Thyroid gland (tissue), 4 donors: ENCODE measurements at regions not wholly inside any gene's neighbourhood (a gene's known extent, or its start where the extent isn't known, plus 50 kb on each side); places are given as distances from the start of the nearest gene placed in this dataset.
"Not testable (repeated sequence)": the region's sequence is repeated elsewhere in the genome, so short reads cannot be mapped to it uniquely, and the experiment has no call there.

Experiments
- DNase-seq, 2 donors: peaks; one replicate each; pipeline ENCODE4 v3.0.0-alpha.2; 2019
- H3K27ac ChIP-seq, 3 donors: fragments of 200-600 bp; sonication (generic); 1 replicate in 2 of 3; 2 replicates in 1 of 3; pipeline ENCODE4 v1.5.1; 2016 to 2019; ENCODE audit warnings: mild to moderate bottlenecking in 1 of 3, moderate library complexity in 1 of 3
- H3K27me3 ChIP-seq: fragments of 200-600 bp; sonication (generic); one replicate; pipeline ENCODE4 v1.5.1; 2019
- H3K36me3 ChIP-seq, 2 donors: fragments of 200-600 bp; sonication (generic); one replicate each; pipeline ENCODE4 v1.5.1; 2016 to 2019
- H3K4me1 ChIP-seq, 2 donors: fragments of 200-600 bp; sonication (generic); one replicate each; pipeline ENCODE4 v1.5.1; 2017 to 2019
- H3K4me3 ChIP-seq, 3 donors: fragments of 200-600 bp; sonication (generic); replicated peaks in 1 of 3; 1 replicate in 2 of 3; 2 replicates in 1 of 3; pipeline ENCODE4 v1.5.1; 2016; ENCODE audit warnings: mild to moderate bottlenecking in 1 of 3
- H3K9me3 ChIP-seq: fragments of 200-600 bp; sonication (generic); one replicate; pipeline ENCODE4 v1.5.1; 2017
- CTCF ChIP-seq, 6 experiments: fragments of 200-600 bp in 3 of 6; fragments of 450-650 bp in 3 of 6; sonication (generic) in 3 of 6; IDR thresholded peaks; one replicate each; pipeline ENCODE4 v1.5.1; 2016 to 2019; ENCODE audit warnings: antibody characterized with exemption in 6 of 6, mild to moderate bottlenecking in 2 of 6, inconsistent platforms in 1 of 6, moderate library complexity in 1 of 6
- POLR2A ChIP-seq, 2 donors: fragments of 450-650 bp; IDR thresholded peaks; one replicate each; pipeline ENCODE4 v1.6.1; 2017; ENCODE audit warnings: antibody characterized with exemption in 2 of 2, mild to moderate bottlenecking in 2 of 2, moderate library complexity in 1 of 2
- WGBS, 2 donors: methylation state at CpG; one replicate each; pipeline ENCODE4 v1.1.5; 2017; 5-methylcytosine and 5-hydroxymethylcytosine counted together
- intact Hi-C: fragments of 100-400 bp; cut with DNase I; formaldehyde crosslinking; loops from one replicate; pipeline ENCODE4 v1.15.1; 2023

GRCh38 chr9:109993250-109993978, 213.4 kb downstream of the PALM2AKAP2 start:
- TF ChIP-seq CTCF (IDR thresholded peaks at IDR 0.05) (no peak), POLR2A (IDR thresholded peaks at IDR 0.05) (no peak)
- H3K4me1 ChIP-seq = no peaks in the 10 kb centered on the region
- H3K27me3 ChIP-seq = no peaks in the 10 kb centered on the region
- intact Hi-C loops = no loop called here
- WGBS, 2 donors = 81 to 91% methylated on average over 2 of the region's 2 CpGs
- DNase-seq = no peak
- no peaks in the 10 kb centered on the region for H3K9me3 ChIP-seq
- H3K4me3 ChIP-seq = no peak overlapping the region
- no peaks in the 10 kb centered on the region for H3K36me3 ChIP-seq
- H3K27ac ChIP-seq = no peak overlapping the region

GRCh38 chr9:109994141-109994540, 213.8 kb downstream of the C9orf152 start:
- 83 to 89% methylated on average over 3 of the region's 3 CpGs for WGBS, 2 donors

GRCh38 chr9:109996936-109997580, 210.9 kb downstream of the C9orf152 start:
- Histone ChIP-seq H3K36me3 (no peaks in the 10 kb centered on the region), H3K4me3 (no peak overlapping the region), H3K9me3 (no peaks in the 10 kb centered on the region), H3K27ac (no peak overlapping the region), H3K4me1 (no peaks in the 10 kb centered on the region), H3K27me3 (no peaks in the 10 kb centered on the region)
- DNase-seq = no peak
- TF ChIP-seq CTCF (IDR thresholded peaks at IDR 0.05) = no peak
- no peak for TF ChIP-seq POLR2A (IDR thresholded peaks at IDR 0.05)
- 92 to 95% methylated on average over 7 of the region's 7 CpGs for WGBS, 2 donors
- intact Hi-C loops = no loop called here

More at GRCh38 chr9:109994141-109994540, 213.8 kb downstream of the C9orf152 start:
- no peaks in the 10 kb centered on the region for H3K36me3 ChIP-seq
- H3K27me3 ChIP-seq = no peaks in the 10 kb centered on the region
- TF ChIP-seq CTCF (IDR thresholded peaks at IDR 0.05) (no peak), POLR2A (IDR thresholded peaks at IDR 0.05) (no peak)
- no peak overlapping the region for H3K4me3 ChIP-seq
- intact Hi-C loops = no loop called here
- no peak for DNase-seq
- no peaks in the 10 kb centered on the region for H3K4me1 ChIP-seq
- H3K9me3 ChIP-seq = no peaks in the 10 kb centered on the region
- no peak overlapping the region for H3K27ac ChIP-seq

- TF ChIP-seq POLR2A (IDR thresholded peaks at IDR 0.05) = no peak
- no peak for TF ChIP-seq CTCF (IDR thresholded peaks at IDR 0.05)
- Histone ChIP-seq H3K4me1 (no peaks in the 10 kb centered on the region), H3K27ac (no peak overlapping the region), H3K27me3 (no peaks in the 10 kb centered on the region), H3K4me3 (no peak overlapping the region), H3K9me3 (no peaks in the 10 kb centered on the region), H3K36me3 (no peaks in the 10 kb centered on the region)
- no peak for DNase-seq
- intact Hi-C loops = no loop called here
- WGBS, 2 donors = 58 to 81% methylated on average over 4 of the region's 4 CpGs
Observed at GRCh38 chr9:109997682-109998081, 210.3 kb downstream of the C9orf152 start.

GRCh38 chr9:110005521-110005920, 202.4 kb downstream of the C9orf152 start:
- H3K27me3 ChIP-seq, H3K36me3 ChIP-seq, H3K4me3 ChIP-seq, H3K27ac ChIP-seq, H3K4me1 ChIP-seq, H3K9me3 ChIP-seq, DNase-seq, intact Hi-C loops: not testable (repeated sequence)
- WGBS, 2 donors = 83 to 98% methylated on average over 3 to 5 of the region's 8 CpGs
